OCI-LY7 (cell line): ENCODE measurements at regions not wholly inside any gene's neighbourhood (a gene's known extent, or its start where the extent isn't known, plus 50 kb on each side); places are given as distances from the start of the nearest gene placed in this dataset.

ENCODE experiments used
- EZH2phosphoT487 ChIP-seq: fragments of 200-600 bp; sonication (generic); IDR thresholded peaks from 2 replicates; pipeline ENCODE4 v1.6.1; 2018; ENCODE audit warnings: low read depth, borderline replicate concordance, mild to moderate bottlenecking, mixed run types, antibody characterized with exemption, low read length, moderate library complexity, mixed read lengths
- TF ChIP-seq, protein P1 (sequence below): fragments of 200-600 bp; sonication (generic); conservative IDR thresholded peaks from 2 replicates; pipeline ENCODE4 v1.5.1; 2014; ENCODE audit warnings: mild to moderate bottlenecking, antibody characterized with exemption, low read length, moderate library complexity, mixed read lengths

DNA sequence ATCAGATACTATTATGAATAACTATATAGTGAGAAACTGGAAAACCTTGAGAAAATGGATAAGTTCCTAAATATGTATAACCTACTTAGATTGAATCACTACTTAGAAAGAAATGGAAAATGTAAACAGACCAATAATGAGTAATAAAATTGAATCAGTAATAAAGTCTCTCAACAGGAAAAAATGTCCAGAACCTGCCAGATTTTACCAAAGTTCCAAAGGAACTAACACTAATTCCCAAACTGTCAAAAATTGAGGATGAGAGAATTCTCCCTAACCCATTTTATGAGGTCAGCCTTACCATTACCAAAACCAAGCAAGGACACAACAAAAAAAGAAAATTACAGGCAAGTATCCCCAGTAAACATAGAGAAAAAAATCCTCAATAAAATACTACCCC lies 272.0 kb downstream of the RPAP3 start:
- TF ChIP-seq, protein P1, sequence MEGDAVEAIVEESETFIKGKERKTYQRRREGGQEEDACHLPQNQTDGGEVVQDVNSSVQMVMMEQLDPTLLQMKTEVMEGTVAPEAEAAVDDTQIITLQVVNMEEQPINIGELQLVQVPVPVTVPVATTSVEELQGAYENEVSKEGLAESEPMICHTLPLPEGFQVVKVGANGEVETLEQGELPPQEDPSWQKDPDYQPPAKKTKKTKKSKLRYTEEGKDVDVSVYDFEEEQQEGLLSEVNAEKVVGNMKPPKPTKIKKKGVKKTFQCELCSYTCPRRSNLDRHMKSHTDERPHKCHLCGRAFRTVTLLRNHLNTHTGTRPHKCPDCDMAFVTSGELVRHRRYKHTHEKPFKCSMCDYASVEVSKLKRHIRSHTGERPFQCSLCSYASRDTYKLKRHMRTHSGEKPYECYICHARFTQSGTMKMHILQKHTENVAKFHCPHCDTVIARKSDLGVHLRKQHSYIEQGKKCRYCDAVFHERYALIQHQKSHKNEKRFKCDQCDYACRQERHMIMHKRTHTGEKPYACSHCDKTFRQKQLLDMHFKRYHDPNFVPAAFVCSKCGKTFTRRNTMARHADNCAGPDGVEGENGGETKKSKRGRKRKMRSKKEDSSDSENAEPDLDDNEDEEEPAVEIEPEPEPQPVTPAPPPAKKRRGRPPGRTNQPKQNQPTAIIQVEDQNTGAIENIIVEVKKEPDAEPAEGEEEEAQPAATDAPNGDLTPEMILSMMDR: no peak
- no peak for TF ChIP-seq EZH2phosphoT487
